ENCODE measurements at regions not wholly inside any gene's neighbourhood (a gene's known extent, or its start where the extent isn't known, plus 50 kb on each side); places are given as distances from the start of the nearest gene placed in this dataset.

GRCh38 chr3:99171800-99172199 lies 270.3 kb upstream of the DCBLD2 start:
- no peak for TF ChIP-seq POLR2AphosphoS5 (IDR thresholded peaks at IDR 0.05)
- TF ChIP-seq, protein P1, sequence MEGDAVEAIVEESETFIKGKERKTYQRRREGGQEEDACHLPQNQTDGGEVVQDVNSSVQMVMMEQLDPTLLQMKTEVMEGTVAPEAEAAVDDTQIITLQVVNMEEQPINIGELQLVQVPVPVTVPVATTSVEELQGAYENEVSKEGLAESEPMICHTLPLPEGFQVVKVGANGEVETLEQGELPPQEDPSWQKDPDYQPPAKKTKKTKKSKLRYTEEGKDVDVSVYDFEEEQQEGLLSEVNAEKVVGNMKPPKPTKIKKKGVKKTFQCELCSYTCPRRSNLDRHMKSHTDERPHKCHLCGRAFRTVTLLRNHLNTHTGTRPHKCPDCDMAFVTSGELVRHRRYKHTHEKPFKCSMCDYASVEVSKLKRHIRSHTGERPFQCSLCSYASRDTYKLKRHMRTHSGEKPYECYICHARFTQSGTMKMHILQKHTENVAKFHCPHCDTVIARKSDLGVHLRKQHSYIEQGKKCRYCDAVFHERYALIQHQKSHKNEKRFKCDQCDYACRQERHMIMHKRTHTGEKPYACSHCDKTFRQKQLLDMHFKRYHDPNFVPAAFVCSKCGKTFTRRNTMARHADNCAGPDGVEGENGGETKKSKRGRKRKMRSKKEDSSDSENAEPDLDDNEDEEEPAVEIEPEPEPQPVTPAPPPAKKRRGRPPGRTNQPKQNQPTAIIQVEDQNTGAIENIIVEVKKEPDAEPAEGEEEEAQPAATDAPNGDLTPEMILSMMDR (IDR thresholded peaks at IDR 0.05), result no peak

Measured in sigmoid colon (tissue), 4 donors.